PC-9 (cell line): ENCODE measurements at regions not wholly inside any gene's neighbourhood (a gene's known extent, or its start where the extent isn't known, plus 50 kb on each side); places are given as distances from the start of the nearest gene placed in this dataset.

Experiments
- BruUV-seq: library from RNA; stranded (reverse); fragments of 400-500 nt; replicated peaks from 2 replicates; lab custom pipeline; 2021; lab: Mats Ljungman, UMichigan
- CTCF ChIA-PET: fragments of 300-600 bp; sonication (Branson Sonifier 250); formaldehyde crosslinking; loops from one replicate; lab custom pipeline; 2022; ENCODE audit warnings: antibody characterized with exemption; lab: Charles Lee
- POLR2A ChIA-PET: fragments of 300-600 bp; sonication (Branson Sonifier 250); formaldehyde crosslinking; loops from one replicate; lab custom pipeline; 2022; ENCODE audit warnings: antibody characterized with exemption; ENCODE audit not compliant: unreplicated experiment; lab: Charles Lee
- DNase-seq, 2 experiments: peaks; one replicate each; pipeline versions ENCODE4 v3.0.0 to v3.0.0-alpha.2; 2015 to 2022; ENCODE audit warnings: mixed read lengths in 1 of 2
- H2AFZ ChIP-seq: fragments of 200-600 bp; sonication (generic); 2 replicates; pipeline ENCODE4 v1.8.1; 2017; ENCODE audit warnings: antibody characterized with exemption
- H3F3A ChIP-seq: fragments of 200-600 bp; sonication (generic); 2 replicates; pipeline ENCODE4 v1.8.1; 2017; ENCODE audit warnings: antibody characterized with exemption, mild to moderate bottlenecking, low read depth; ENCODE audit not compliant: insufficient read depth
- H3K27ac ChIP-seq: fragments of 200-600 bp; sonication (generic); 2 replicates; pipeline ENCODE4 v1.6.1; 2016; ENCODE audit warnings: mixed run types
- H3K27me3 ChIP-seq: fragments of 200-600 bp; sonication (generic); 2 replicates; pipeline ENCODE4 v1.6.1; 2016; ENCODE audit warnings: low read depth, mixed run types; ENCODE audit not compliant: insufficient read depth
- H3K36me3 ChIP-seq: fragments of 200-600 bp; sonication (generic); 2 replicates; pipeline ENCODE4 v1.6.1; 2016; ENCODE audit warnings: low read depth, mixed run types
- H3K4me1 ChIP-seq: fragments of 200-600 bp; sonication (generic); replicated peaks from 2 replicates; pipeline ENCODE4 v1.6.1; 2016; ENCODE audit warnings: mixed run types; ENCODE audit not compliant: insufficient read depth
- H3K4me2 ChIP-seq: fragments of 200-600 bp; sonication (generic); 2 replicates; pipeline ENCODE4 v1.6.1; 2017; ENCODE audit warnings: mixed run types
- H3K4me3 ChIP-seq: fragments of 200-600 bp; sonication (generic); 2 replicates; pipeline ENCODE4 v1.6.1; 2016; ENCODE audit warnings: mixed run types
- H3K79me2 ChIP-seq: fragments of 200-600 bp; sonication (generic); 2 replicates; pipeline ENCODE4 v1.6.1; 2017; ENCODE audit warnings: low read depth, mixed run types
- H3K9me2 ChIP-seq: fragments of 200-600 bp; sonication (generic); 2 replicates; pipeline ENCODE4 v1.8.1; 2017; ENCODE audit warnings: mild to moderate bottlenecking; ENCODE audit not compliant: insufficient read depth
- H3K9me3 ChIP-seq: fragments of 200-600 bp; sonication (generic); 2 replicates; pipeline ENCODE4 v1.8.1; 2016; ENCODE audit warnings: low read depth; ENCODE audit not compliant: insufficient read depth
- H4K20me1 ChIP-seq: fragments of 200-600 bp; sonication (generic); 2 replicates; pipeline ENCODE4 v1.8.1; 2017; ENCODE audit not compliant: insufficient read depth
- CTCF ChIP-seq: fragments of 200-600 bp; sonication (generic); conservative IDR thresholded peaks from 2 replicates; pipeline ENCODE4 v1.6.1; 2017; ENCODE audit warnings: mixed run types, antibody characterized with exemption, mild to moderate bottlenecking, moderate library complexity
- EZH2 ChIP-seq: fragments of 200-600 bp; sonication (generic); IDR thresholded peaks from 2 replicates; pipeline ENCODE4 v1.8.0; 2017; ENCODE audit warnings: antibody characterized with exemption, low read depth
- intact Hi-C: fragments of 100-400 bp; cut with micrococcal nuclease; formaldehyde crosslinking; loops from one replicate; pipeline ENCODE4 v1.10.0; 2022; ENCODE audit not compliant: unreplicated experiment

- Histone ChIP-seq H3K27me3 (peaks cover 19% of the 10 kb centered on the region; the same call in 1 of the 2 replicates), H3K4me2 (no peak overlapping the region), H4K20me1 (no peaks in the 10 kb centered on the region), H3K79me2 (no peaks in the 10 kb centered on the region), H3F3A (no peaks in the 10 kb centered on the region), H3K27ac (no peak overlapping the region), H3K36me3 (no peaks in the 10 kb centered on the region), H3K9me3 (no peaks in the 10 kb centered on the region), H3K9me2 (no peaks in the 10 kb centered on the region), H3K4me1 (no peaks in the 10 kb centered on the region), H2AFZ (no peak overlapping the region), H3K4me3 (no peak overlapping the region)
- no peak for DNase-seq
- TF ChIP-seq CTCF = no peak
- no peak for TF ChIP-seq EZH2
- BruUV-seq = no TSS peak
- ChIA-PET POLR2A (no interaction called here), CTCF (no interaction called here)
- intact Hi-C loops = no loop called here
These were observed 78.6 kb downstream of the MRM1 start for GRCh38 chr17:36679815-36680467.

- Histone ChIP-seq H3F3A (no peaks in the 10 kb centered on the region), H2AFZ (no peak overlapping the region), H3K36me3 (no peaks in the 10 kb centered on the region), H3K9me3 (no peaks in the 10 kb centered on the region), H3K9me2 (no peaks in the 10 kb centered on the region), H3K4me1 (no peaks in the 10 kb centered on the region), H3K4me2 (no peak overlapping the region), H3K79me2 (no peaks in the 10 kb centered on the region), H3K27ac (no peak overlapping the region), H3K4me3 (no peak overlapping the region), H3K27me3 (peaks cover 26% of the 10 kb centered on the region), H4K20me1 (no peaks in the 10 kb centered on the region)
- intact Hi-C loops = no loop called here
- no TSS peak for BruUV-seq
- ChIA-PET POLR2A (no interaction called here), CTCF (no interaction called here)
- TF ChIP-seq CTCF (no peak), EZH2 (no peak)
- no peak for DNase-seq
These were observed 79.4 kb downstream of the MRM1 start for GRCh38 chr17:36680701-36681202.

- intact Hi-C loops = no loop called here
- BruUV-seq = no TSS peak
- ChIA-PET POLR2A (no interaction called here), CTCF (interaction anchor here (0.5 kb wide), 1 partner anchor 128 kb away, joined by 4 read pairs; no protein-coding TSS in a partner anchor)
- Histone ChIP-seq H3F3A (no peaks in the 10 kb centered on the region), H3K36me3 (no peaks in the 10 kb centered on the region), H3K9me2 (no peaks in the 10 kb centered on the region), H2AFZ (no peak overlapping the region), H3K27ac (no peak overlapping the region), H3K79me2 (no peaks in the 10 kb centered on the region), H3K27me3 (peaks cover 35% of the 10 kb centered on the region), H3K9me3 (no peaks in the 10 kb centered on the region), H3K4me3 (no peak overlapping the region), H4K20me1 (no peaks in the 10 kb centered on the region), H3K4me2 (no peak overlapping the region), H3K4me1 (no peaks in the 10 kb centered on the region)
- DNase-seq = no peak
- TF ChIP-seq EZH2 (no peak), CTCF (no peak)
These were observed 81.4 kb downstream of the MRM1 start for GRCh38 chr17:36682773-36683172.
